Liver (tissue), 8 donors: ENCODE measurements at regions not wholly inside any gene's neighbourhood (a gene's known extent, or its start where the extent isn't known, plus 50 kb on each side); places are given as distances from the start of the nearest gene placed in this dataset.

Experiments
- DNase-seq: peaks from one replicate; pipeline ENCODE4 v3.0.0-alpha.2; 2017; ENCODE audit warnings: low spot score
- H3K27ac ChIP-seq, 2 donors: one replicate each; pipeline ENCODE4 v1.7.0; 2013; ENCODE audit warnings: inconsistent platforms in 2 of 2, low read length in 2 of 2, control low read depth in 1 of 2, low read depth in 1 of 2, mild to moderate bottlenecking in 1 of 2
- H3K27me3 ChIP-seq, 4 donors: one replicate each; pipeline versions ENCODE4 v1.6.1 to v1.7.0; 2013; ENCODE audit warnings: low read length in 3 of 4, inconsistent platforms in 1 of 4, mild to moderate bottlenecking in 1 of 4, moderate library complexity in 1 of 4; ENCODE audit not compliant: control insufficient read depth in 4 of 4, insufficient read depth in 4 of 4
- H3K36me3 ChIP-seq, 4 donors: one replicate each; pipeline versions ENCODE4 v1.6.1 to v1.7.0; 2013; ENCODE audit warnings: low read length in 3 of 4, mild to moderate bottlenecking in 3 of 4, low read depth in 1 of 4, moderate library complexity in 1 of 4; ENCODE audit not compliant: control insufficient read depth in 4 of 4, insufficient read depth in 3 of 4
- H3K4me1 ChIP-seq, 4 donors: one replicate each; pipeline versions ENCODE4 v1.6.1 to v1.7.0; 2013; ENCODE audit warnings: low read length in 3 of 4, mild to moderate bottlenecking in 3 of 4, moderate library complexity in 1 of 4; ENCODE audit not compliant: control insufficient read depth in 4 of 4, insufficient read depth in 4 of 4
- H3K4me3 ChIP-seq, 3 donors: one replicate each; pipeline versions ENCODE4 v1.6.1 to v1.7.0; 2013; ENCODE audit warnings: low read length in 3 of 3, control low read depth in 1 of 3, low read depth in 1 of 3, mild to moderate bottlenecking in 1 of 3
- H3K9ac ChIP-seq, 2 donors: one replicate each; pipeline ENCODE4 v1.7.0; 2013; ENCODE audit warnings: low read length in 2 of 2, mild to moderate bottlenecking in 2 of 2, moderate library complexity in 2 of 2, control low read depth in 1 of 2, low read depth in 1 of 2
- H3K9me3 ChIP-seq, 4 donors: one replicate each; pipeline versions ENCODE4 v1.6.1 to v1.7.0; 2013; ENCODE audit warnings: low read length in 3 of 4; ENCODE audit not compliant: control insufficient read depth in 4 of 4
- EGR1 ChIP-seq, 2 donors: IDR thresholded peaks; 2 replicates each; pipeline ENCODE4 v1.6.1; 2016 to 2018; ENCODE audit warnings: antibody characterized with exemption in 2 of 2, low read depth in 2 of 2
- FOXA1 ChIP-seq: IDR thresholded peaks from 2 replicates; pipeline ENCODE4 v1.6.1; 2016; ENCODE audit warnings: antibody characterized with exemption
- FOXA2 ChIP-seq: IDR thresholded peaks from 2 replicates; pipeline ENCODE4 v1.6.1; 2016; ENCODE audit warnings: antibody characterized with exemption
- GABPA ChIP-seq, 2 donors: IDR thresholded peaks in 1 of 2; conservative IDR thresholded peaks in 1 of 2; 2 replicates each; pipeline ENCODE4 v1.6.1; 2016; ENCODE audit warnings: antibody characterized with exemption in 2 of 2, mild to moderate bottlenecking in 1 of 2, moderate library complexity in 1 of 2
- HNF4A ChIP-seq, 2 donors: conservative IDR thresholded peaks; 2 replicates each; pipeline ENCODE4 v1.6.1; 2016; ENCODE audit warnings: antibody characterized with exemption in 2 of 2, mild to moderate bottlenecking in 2 of 2
- HNF4G ChIP-seq: IDR thresholded peaks from 2 replicates; pipeline ENCODE4 v1.6.1; 2016; ENCODE audit warnings: antibody characterized with exemption
- JUND ChIP-seq, 2 donors: IDR thresholded peaks; 2 replicates each; pipeline ENCODE4 v1.6.1; 2016; ENCODE audit warnings: antibody characterized with exemption in 2 of 2
- NR2F2 ChIP-seq: IDR thresholded peaks from 2 replicates; pipeline ENCODE4 v1.6.1; 2016; ENCODE audit warnings: antibody characterized with exemption
- RAD21 ChIP-seq, 2 donors: IDR thresholded peaks; 2 replicates each; pipeline ENCODE4 v1.6.1; 2016; ENCODE audit warnings: antibody characterized with exemption in 2 of 2, mild to moderate bottlenecking in 2 of 2
- RXRA ChIP-seq, 2 donors: IDR thresholded peaks; 2 replicates each; pipeline ENCODE4 v1.6.1; 2017 to 2018; ENCODE audit warnings: antibody characterized with exemption in 2 of 2, mild to moderate bottlenecking in 1 of 2
- SP1 ChIP-seq: IDR thresholded peaks from 2 replicates; pipeline ENCODE4 v1.6.1; 2018; ENCODE audit warnings: antibody characterized with exemption, mild to moderate bottlenecking
- TAF1 ChIP-seq: conservative IDR thresholded peaks from 2 replicates; pipeline ENCODE4 v1.6.1; 2016; ENCODE audit warnings: antibody characterized with exemption, mild to moderate bottlenecking
- YY1 ChIP-seq: IDR thresholded peaks from 2 replicates; pipeline ENCODE4 v1.6.1; 2016; ENCODE audit warnings: antibody characterized with exemption, mild to moderate bottlenecking
- WGBS: extraction: QIAGEN DNeasy Blood & Tissue Kit; methylation state at CpG from one replicate; pipeline ENCODE4 v1.1.7; 2013; 5-methylcytosine and 5-hydroxymethylcytosine counted together
- TF ChIP-seq, protein P1 (sequence below): IDR thresholded peaks from 2 replicates; pipeline ENCODE4 v1.6.1; 2016; ENCODE audit warnings: antibody characterized with exemption
- TF ChIP-seq, protein P2 (sequence below): IDR thresholded peaks from 2 replicates; pipeline ENCODE4 v1.6.1; 2016; ENCODE audit warnings: antibody characterized with exemption
- TF ChIP-seq, protein P3 (sequence below): IDR thresholded peaks from 2 replicates; pipeline ENCODE4 v1.6.1; 2016; ENCODE audit warnings: antibody characterized with exemption, mild to moderate bottlenecking
- TF ChIP-seq, protein P4 (sequence below): IDR thresholded peaks from 2 replicates; pipeline ENCODE4 v1.6.1; 2016; ENCODE audit warnings: antibody characterized with exemption
- TF ChIP-seq, protein P5 (sequence below): fragments of 150-350 bp; IDR thresholded peaks from 2 replicates; pipeline ENCODE4 v1.5.1; 2017; ENCODE audit warnings: improper control_type of control experiment, low read depth, low read length; ENCODE audit not compliant: missing input control
- donor health status: healthy.
- donor health status: healthy.
- donor health status: healthy.
- donor health status: healthy.
- donor health status: healthy.

DNA sequence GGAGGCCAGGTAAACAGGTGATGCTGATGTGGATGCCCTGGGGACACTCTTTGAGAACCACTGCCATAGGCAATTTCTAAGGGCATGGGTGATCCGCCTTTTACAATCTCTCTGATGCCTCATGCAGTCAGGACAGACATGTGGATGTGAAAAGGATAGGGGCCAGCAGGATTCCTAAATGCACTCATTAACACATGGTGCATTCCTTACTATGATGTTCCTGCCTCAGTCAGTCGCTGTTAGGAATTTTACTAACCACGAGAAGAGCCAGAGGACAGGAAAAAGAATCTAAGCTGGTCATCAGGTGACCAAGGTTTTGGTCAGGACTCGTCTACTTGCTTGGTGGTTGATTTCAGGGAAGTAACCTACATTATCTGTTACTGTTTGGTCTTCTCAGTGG lies 191.0 kb downstream of the ARL4C start:
- H3K36me3 ChIP-seq = no peaks in the 10 kb centered on the region
- no peak overlapping the region for H3K4me3 ChIP-seq
- WGBS = 72% methylated on average over 4 of the region's 4 CpGs
- H3K27ac ChIP-seq = no peak overlapping the region
- H3K9ac ChIP-seq = no peak overlapping the region
- H3K9me3 ChIP-seq = peaks cover 0 to 3% (median under 1%) of the 10 kb centered on the region in 4 donors
- no peaks in the 10 kb centered on the region for H3K27me3 ChIP-seq
- no peaks in the 10 kb centered on the region for H3K4me1 ChIP-seq
- DNase-seq = no peak
- no peak for TF ChIP-seq NR2F2
- no peak for TF ChIP-seq EGR1 (IDR thresholded peaks at IDR 0.05; ENCODE audit: low read depth in 2 of 2)
- TF ChIP-seq FOXA1 = no peak
- no peak for TF ChIP-seq TAF1
- TF ChIP-seq RXRA (IDR thresholded peaks at IDR 0.05) = no peak
- no peak for TF ChIP-seq YY1
- TF ChIP-seq RAD21 (IDR thresholded peaks at IDR 0.05) = no peak
- no peak for TF ChIP-seq GABPA (IDR thresholded peaks at IDR 0.05 in 1 of 2, conservative IDR thresholded peaks at IDR 0.05 in 1 of 2)
- TF ChIP-seq, protein P1, sequence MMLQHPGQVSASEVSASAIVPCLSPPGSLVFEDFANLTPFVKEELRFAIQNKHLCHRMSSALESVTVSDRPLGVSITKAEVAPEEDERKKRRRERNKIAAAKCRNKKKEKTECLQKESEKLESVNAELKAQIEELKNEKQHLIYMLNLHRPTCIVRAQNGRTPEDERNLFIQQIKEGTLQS = no peak
- no peak for TF ChIP-seq FOXA2
- no peak for TF ChIP-seq JUND (IDR thresholded peaks at IDR 0.05)
- TF ChIP-seq, protein P2, sequence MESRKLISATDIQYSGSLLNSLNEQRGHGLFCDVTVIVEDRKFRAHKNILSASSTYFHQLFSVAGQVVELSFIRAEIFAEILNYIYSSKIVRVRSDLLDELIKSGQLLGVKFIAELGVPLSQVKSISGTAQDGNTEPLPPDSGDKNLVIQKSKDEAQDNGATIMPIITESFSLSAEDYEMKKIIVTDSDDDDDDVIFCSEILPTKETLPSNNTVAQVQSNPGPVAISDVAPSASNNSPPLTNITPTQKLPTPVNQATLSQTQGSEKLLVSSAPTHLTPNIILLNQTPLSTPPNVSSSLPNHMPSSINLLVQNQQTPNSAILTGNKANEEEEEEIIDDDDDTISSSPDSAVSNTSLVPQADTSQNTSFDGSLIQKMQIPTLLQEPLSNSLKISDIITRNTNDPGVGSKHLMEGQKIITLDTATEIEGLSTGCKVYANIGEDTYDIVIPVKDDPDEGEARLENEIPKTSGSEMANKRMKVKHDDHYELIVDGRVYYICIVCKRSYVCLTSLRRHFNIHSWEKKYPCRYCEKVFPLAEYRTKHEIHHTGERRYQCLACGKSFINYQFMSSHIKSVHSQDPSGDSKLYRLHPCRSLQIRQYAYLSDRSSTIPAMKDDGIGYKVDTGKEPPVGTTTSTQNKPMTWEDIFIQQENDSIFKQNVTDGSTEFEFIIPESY = no peak
- no peak for TF ChIP-seq HNF4A (conservative IDR thresholded peaks at IDR 0.05)
- no peak for TF ChIP-seq SP1
- TF ChIP-seq, protein P3, sequence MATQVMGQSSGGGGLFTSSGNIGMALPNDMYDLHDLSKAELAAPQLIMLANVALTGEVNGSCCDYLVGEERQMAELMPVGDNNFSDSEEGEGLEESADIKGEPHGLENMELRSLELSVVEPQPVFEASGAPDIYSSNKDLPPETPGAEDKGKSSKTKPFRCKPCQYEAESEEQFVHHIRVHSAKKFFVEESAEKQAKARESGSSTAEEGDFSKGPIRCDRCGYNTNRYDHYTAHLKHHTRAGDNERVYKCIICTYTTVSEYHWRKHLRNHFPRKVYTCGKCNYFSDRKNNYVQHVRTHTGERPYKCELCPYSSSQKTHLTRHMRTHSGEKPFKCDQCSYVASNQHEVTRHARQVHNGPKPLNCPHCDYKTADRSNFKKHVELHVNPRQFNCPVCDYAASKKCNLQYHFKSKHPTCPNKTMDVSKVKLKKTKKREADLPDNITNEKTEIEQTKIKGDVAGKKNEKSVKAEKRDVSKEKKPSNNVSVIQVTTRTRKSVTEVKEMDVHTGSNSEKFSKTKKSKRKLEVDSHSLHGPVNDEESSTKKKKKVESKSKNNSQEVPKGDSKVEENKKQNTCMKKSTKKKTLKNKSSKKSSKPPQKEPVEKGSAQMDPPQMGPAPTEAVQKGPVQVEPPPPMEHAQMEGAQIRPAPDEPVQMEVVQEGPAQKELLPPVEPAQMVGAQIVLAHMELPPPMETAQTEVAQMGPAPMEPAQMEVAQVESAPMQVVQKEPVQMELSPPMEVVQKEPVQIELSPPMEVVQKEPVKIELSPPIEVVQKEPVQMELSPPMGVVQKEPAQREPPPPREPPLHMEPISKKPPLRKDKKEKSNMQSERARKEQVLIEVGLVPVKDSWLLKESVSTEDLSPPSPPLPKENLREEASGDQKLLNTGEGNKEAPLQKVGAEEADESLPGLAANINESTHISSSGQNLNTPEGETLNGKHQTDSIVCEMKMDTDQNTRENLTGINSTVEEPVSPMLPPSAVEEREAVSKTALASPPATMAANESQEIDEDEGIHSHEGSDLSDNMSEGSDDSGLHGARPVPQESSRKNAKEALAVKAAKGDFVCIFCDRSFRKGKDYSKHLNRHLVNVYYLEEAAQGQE = no peak
- TF ChIP-seq, protein P4, sequence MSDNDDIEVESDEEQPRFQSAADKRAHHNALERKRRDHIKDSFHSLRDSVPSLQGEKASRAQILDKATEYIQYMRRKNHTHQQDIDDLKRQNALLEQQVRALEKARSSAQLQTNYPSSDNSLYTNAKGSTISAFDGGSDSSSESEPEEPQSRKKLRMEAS = no peak
- no peak for TF ChIP-seq HNF4G
- TF ChIP-seq, protein P5, sequence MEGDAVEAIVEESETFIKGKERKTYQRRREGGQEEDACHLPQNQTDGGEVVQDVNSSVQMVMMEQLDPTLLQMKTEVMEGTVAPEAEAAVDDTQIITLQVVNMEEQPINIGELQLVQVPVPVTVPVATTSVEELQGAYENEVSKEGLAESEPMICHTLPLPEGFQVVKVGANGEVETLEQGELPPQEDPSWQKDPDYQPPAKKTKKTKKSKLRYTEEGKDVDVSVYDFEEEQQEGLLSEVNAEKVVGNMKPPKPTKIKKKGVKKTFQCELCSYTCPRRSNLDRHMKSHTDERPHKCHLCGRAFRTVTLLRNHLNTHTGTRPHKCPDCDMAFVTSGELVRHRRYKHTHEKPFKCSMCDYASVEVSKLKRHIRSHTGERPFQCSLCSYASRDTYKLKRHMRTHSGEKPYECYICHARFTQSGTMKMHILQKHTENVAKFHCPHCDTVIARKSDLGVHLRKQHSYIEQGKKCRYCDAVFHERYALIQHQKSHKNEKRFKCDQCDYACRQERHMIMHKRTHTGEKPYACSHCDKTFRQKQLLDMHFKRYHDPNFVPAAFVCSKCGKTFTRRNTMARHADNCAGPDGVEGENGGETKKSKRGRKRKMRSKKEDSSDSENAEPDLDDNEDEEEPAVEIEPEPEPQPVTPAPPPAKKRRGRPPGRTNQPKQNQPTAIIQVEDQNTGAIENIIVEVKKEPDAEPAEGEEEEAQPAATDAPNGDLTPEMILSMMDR = no peak
